ENCODE measurements at regions not wholly inside any gene's neighbourhood (a gene's known extent, or its start where the extent isn't known, plus 50 kb on each side); places are given as distances from the start of the nearest gene placed in this dataset.
"Not testable (repeated sequence)": the region's sequence is repeated elsewhere in the genome, so short reads cannot be mapped to it uniquely, and the experiment has no call there.

- not testable (repeated sequence) for DNase-seq (ENCODE audit: low spot score)
Observed at GRCh38 chr3:48101301-48101650, 85.1 kb upstream of the MAP4 start.

DNA sequence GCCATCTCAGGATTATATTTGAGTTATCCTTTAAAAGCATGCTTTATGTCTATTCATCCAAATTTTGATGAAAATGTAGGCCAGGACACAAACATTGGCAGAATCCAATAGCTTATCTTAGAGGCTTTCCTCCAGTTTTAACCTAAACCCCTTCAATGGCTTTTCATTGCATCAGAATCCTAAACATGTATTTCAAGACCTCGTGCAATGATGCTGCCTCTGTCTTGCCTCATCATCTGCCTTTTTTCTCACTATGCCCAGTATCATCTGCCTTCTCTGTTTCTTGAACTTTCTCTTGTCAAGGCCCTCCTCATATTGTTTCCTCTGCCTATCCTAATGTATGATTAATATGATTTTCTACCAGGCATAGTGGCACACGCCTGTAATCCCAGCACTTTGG lies 76.1 kb upstream of the MAP4 start:
- no peak for DNase-seq (ENCODE audit: low spot score)

DNA sequence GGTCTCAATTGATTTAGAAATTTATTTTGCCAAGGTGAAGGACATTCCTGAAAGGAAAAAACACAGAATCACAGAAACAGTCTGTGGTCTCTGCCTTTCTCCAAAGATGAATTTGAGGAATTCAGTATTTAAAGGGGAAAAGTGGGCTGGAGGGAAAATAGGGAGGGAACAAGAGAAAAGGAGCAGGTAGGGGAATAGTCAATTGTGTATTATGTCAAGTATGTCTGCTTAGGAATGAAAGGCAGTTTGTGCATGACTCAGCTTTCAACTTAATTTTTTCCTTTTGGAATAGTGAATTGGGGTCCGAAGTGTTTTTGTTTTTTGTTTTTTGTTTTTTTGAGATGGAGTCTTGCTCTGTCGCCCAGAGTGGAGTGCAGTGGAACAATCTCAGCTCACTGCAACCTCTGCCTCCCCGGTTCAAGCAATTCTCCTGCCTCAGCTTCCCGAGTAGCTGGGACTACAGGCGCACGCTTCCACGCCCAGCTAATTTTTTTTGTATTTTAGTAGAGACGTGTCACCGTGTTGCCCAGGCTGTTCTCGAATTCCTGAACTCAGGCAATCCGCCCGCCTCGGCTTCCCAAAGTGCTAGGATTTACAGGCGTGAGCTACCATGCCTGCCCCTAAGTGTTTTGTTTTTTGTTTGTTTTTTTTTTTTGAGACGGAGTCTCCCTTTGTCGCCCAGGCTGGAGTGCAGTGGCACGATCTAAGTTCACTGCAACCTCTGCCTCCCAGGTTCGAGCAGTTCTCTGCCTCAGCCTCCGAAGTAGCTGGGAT lies 74.1 kb upstream of the MAP4 start:
- DNase-seq (ENCODE audit: low spot score): no peak

GRCh38 chr3:48088749-48089466 lies 72.7 kb upstream of the MAP4 start:
- DNase-seq (ENCODE audit: low spot score): peak; percentile 91

GRCh38 chr3:48088056-48088748 lies 72.0 kb upstream of the MAP4 start:
- DNase-seq (ENCODE audit: low spot score): peak; percentile 1

- DNase-seq (ENCODE audit: low spot score): no peak
Observed at GRCh38 chr3:48086705-48087104, 70.5 kb upstream of the MAP4 start.

GRCh38 chr3:48084929-48085328 lies 68.7 kb upstream of the MAP4 start:
- no peak for DNase-seq (ENCODE audit: low spot score)

GRCh38 chr3:48084170-48084569 lies 68.0 kb upstream of the MAP4 start:
- no peak for DNase-seq (ENCODE audit: low spot score)

GRCh38 chr3:48082580-48083184 lies 66.5 kb upstream of the MAP4 start:
- DNase-seq (ENCODE audit: low spot score): no peak

- DNase-seq (ENCODE audit: low spot score): no peak
Observed at GRCh38 chr3:48077815-48078214, 61.6 kb upstream of the MAP4 start.

GRCh38 chr3:48070030-48070429 lies 53.8 kb upstream of the MAP4 start:
- DNase-seq (ENCODE audit: low spot score): no peak

DNA sequence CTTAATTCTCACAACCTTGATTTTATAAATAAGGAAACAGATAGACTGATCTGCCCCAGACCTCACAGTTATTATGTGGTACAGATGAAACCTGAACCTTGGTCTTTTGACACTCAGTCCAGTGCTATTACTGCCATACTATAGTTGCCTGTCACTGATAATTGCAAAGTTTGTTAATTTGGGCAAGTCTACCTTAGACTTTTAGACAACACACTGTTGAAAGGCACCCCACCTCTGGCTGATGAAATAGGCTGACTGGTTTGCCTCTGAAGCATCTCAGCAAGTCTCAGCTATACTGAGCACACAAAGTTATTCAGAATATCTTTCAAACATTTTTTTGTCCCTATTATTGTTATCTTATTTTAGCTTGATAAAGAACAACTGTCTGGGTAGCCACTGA lies 53.1 kb upstream of the MAP4 start:
- no peak for DNase-seq (ENCODE audit: low spot score)

DNA sequence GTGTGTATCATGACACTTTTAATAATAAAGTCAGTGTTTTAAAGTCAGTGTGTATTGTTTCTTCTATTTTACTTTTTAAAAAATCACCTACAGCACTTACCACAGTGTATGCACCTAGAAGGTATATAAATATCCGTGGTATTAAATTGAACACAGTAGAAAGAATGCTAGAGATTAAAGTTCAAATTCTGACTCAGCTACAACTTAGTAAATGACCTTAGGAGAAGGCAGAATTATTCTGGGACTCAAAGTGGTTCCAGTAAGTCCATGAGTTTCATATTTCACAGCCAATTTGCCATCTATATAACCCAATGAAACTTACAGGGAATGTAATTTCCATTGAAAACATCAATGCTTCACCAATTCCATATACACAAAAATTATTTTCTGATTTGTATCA lies 52.7 kb upstream of the MAP4 start:
- DNase-seq (ENCODE audit: low spot score): no peak

DNA sequence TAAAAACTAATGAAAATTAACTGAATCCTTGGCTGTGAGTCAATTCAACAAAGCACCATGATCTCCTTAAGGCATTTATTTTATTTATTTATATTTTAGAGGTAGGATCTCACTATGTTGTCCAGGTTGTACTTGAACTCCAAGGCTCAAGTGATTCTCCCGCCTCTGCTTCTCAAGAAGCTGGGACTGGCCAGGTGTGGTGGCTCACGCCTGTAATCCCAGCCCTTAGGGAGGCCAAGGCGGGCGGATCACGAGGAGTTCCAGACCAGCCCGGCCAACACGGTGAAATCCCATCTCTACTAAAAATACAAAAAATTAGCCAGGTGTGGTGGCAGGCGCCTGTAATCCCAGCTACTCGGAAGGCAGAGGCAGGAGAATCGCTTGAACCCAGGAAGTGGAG lies 52.1 kb upstream of the MAP4 start:
- not testable (repeated sequence) for DNase-seq (ENCODE audit: low spot score)

- DNase-seq (ENCODE audit: low spot score): no peak
Observed at GRCh38 chr3:48067271-48067670, 51.1 kb upstream of the MAP4 start.

Data from CD4-positive, alpha-beta T cell treated with Interleukin-6 at 100 ng/mL for 8 hours (primary cell).